Left lung (tissue), 4 donors: ENCODE measurements at regions not wholly inside any gene's neighbourhood (a gene's known extent, or its start where the extent isn't known, plus 50 kb on each side); places are given as distances from the start of the nearest gene placed in this dataset.

Source experiments
- ATAC-seq: fragments of 200-7000 bp; cut with Tn5 transposase; one replicate; pipeline ENCODE4 v1.9.1; 2020; ENCODE audit warnings: moderate library complexity
- DNase-seq, 4 donors: peaks; one replicate each; pipeline ENCODE4 v3.0.0-alpha.2; 2013 to 2020
- H3K27ac ChIP-seq, 2 donors: fragments of 200-600 bp; sonication (generic) in 1 of 2; one replicate each; pipeline versions ENCODE4 v1.5.0 to v1.8.0; 2020 to 2021
- H3K27me3 ChIP-seq, 2 donors: fragments of 200-600 bp; sonication (generic) in 1 of 2; one replicate each; pipeline versions ENCODE4 v1.5.0 to v1.8.0; 2020 to 2021
- H3K36me3 ChIP-seq, 2 donors: fragments of 200-600 bp; sonication (generic) in 1 of 2; one replicate each; pipeline versions ENCODE4 v1.5.0 to v1.8.0; 2020 to 2021
- H3K4me1 ChIP-seq, 2 donors: fragments of 200-600 bp; one replicate each; pipeline ENCODE4 v1.8.0; 2021
- H3K4me3 ChIP-seq, 2 donors: fragments of 200-600 bp; sonication (generic) in 1 of 2; one replicate each; pipeline versions ENCODE4 v1.5.0 to v1.8.0; 2020 to 2021; ENCODE audit warnings: mild to moderate bottlenecking in 1 of 2
- H3K9me3 ChIP-seq, 2 donors: fragments of 200-600 bp; sonication (generic) in 1 of 2; one replicate each; pipeline versions ENCODE4 v1.5.0 to v1.8.0; 2020 to 2021
- intact Hi-C, 2 donors: fragments of 100-400 bp; cut with DNase I; formaldehyde crosslinking; loops; one replicate each; pipeline versions ENCODE4 v1.11.2 to v1.14.2; 2022
- TF ChIP-seq, protein P1 (sequence below), 2 donors: fragments of 200-600 bp; sonication (generic) in 1 of 2; IDR thresholded peaks; one replicate each; pipeline versions ENCODE4 v1.5.0 to v1.8.0; 2021; ENCODE audit warnings: antibody characterized with exemption in 2 of 2
- donor health status: DM: no; HTN: yes; CAD: no.
- donor health status: DM: no; HTN: no; CAD: no.

GRCh38 chr5:167603135-167603534 is 688.3 kb upstream of the WWC1 start:
- TF ChIP-seq, protein P1, sequence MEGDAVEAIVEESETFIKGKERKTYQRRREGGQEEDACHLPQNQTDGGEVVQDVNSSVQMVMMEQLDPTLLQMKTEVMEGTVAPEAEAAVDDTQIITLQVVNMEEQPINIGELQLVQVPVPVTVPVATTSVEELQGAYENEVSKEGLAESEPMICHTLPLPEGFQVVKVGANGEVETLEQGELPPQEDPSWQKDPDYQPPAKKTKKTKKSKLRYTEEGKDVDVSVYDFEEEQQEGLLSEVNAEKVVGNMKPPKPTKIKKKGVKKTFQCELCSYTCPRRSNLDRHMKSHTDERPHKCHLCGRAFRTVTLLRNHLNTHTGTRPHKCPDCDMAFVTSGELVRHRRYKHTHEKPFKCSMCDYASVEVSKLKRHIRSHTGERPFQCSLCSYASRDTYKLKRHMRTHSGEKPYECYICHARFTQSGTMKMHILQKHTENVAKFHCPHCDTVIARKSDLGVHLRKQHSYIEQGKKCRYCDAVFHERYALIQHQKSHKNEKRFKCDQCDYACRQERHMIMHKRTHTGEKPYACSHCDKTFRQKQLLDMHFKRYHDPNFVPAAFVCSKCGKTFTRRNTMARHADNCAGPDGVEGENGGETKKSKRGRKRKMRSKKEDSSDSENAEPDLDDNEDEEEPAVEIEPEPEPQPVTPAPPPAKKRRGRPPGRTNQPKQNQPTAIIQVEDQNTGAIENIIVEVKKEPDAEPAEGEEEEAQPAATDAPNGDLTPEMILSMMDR (IDR thresholded peaks at IDR 0.05): no peak
- Histone ChIP-seq H3K27ac (no peak overlapping the region), H3K4me3 (no peak overlapping the region), H3K27me3 (no peaks in the 10 kb centered on the region), H3K4me1 (no peaks in the 10 kb centered on the region), H3K9me3 (no peaks in the 10 kb centered on the region), H3K36me3 (no peaks in the 10 kb centered on the region)
- DNase-seq: no peak
- intact Hi-C loops: no loop called here
- ATAC-seq: no peak

DNA sequence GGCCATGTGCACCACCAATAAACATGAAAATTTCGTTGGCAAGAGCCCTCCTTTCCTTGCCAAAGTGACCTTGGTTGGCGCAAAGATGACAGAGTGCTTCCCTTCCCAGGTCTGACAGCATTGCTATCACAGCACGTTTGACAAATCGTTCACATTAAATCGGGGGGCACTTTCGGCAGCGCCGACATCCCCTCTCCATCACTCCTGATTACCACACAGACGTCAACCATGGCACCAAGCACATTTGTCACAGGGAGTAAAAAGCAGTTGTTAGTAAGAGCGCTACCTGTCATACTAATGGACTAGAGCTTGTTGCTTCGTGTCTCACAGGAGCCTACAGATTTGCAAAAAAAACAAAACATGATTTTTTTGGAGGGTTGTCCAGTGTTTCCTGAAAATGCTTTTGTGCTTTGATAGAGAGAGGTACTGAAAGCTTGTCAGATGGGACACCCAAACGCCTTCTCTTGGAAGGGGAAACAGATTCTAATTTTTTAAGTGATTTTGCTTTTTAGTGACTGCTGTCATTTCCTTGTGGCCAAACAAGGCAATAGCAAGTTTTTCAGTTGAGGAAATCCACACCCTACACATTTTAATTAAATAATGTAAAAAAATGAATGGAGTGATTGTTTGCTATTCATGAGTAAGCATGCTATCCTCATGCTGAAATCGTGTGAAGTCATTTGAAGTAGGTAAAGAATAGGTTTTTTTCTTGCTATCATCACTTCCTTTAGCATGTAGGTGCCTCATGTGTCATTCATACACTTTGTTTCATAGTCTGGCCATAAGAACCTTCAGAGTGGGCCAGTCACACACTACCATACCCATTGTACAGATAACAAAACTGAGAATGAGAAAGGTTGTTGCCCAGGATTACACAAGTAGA is 682.8 kb upstream of the WWC1 start:
- intact Hi-C loops: no loop called here
- Histone ChIP-seq H3K4me3 (no peak overlapping the region), H3K9me3 (no peaks in the 10 kb centered on the region), H3K4me1 (no peaks in the 10 kb centered on the region), H3K27ac (no peak overlapping the region), H3K27me3 (no peaks in the 10 kb centered on the region), H3K36me3 (no peaks in the 10 kb centered on the region)
- DNase-seq: no peak
- ATAC-seq: no peak
- TF ChIP-seq, protein P1 (IDR thresholded peaks at IDR 0.05): no peak

DNA sequence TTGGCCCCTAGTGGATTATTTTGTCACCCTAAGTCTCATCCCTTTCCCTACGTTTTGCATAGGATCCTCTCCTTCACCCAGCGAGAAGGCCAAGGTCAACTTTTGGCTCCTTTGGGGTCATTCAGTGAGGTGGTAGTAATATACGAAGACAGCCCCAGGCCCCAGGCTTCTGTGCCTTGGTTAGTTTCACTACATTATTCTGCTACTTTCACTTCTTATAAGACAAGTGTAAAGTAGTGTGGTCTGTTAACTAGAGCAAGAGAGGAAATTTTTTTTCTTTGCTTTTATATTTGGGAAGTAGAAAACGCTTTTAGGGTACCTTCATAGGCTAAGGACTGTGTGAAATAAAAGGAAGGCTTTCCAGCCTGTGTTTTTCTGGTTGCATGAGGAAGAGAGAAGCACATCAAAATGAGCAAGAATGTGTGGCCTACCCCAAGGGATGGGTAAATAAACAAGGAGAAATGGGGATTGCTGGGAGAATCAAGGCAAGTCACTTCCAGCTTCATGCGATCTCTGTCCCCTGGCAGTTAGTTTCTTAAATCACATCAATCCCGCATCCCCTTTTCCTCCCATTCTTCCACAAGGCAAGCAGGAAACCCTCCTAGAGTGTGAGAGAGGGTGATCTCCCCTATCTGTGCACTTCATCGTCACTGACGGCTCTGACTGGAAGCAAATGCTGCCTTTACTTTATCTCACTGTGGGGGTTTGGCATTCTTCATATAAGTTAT is 677.0 kb upstream of the WWC1 start:
- Histone ChIP-seq H3K4me3 (no peak overlapping the region), H3K9me3 (no peaks in the 10 kb centered on the region), H3K36me3 (no peaks in the 10 kb centered on the region), H3K27ac (no peak overlapping the region), H3K27me3 (no peaks in the 10 kb centered on the region), H3K4me1 (no peaks in the 10 kb centered on the region)
- TF ChIP-seq, protein P1 (IDR thresholded peaks at IDR 0.05): no peak
- ATAC-seq (no peak), DNase-seq (peak in 1 of 4 donors; percentile 32)
- intact Hi-C loops: no loop called here

- intact Hi-C loops: no loop called here
- no peaks in the 10 kb centered on the region for H3K4me1 ChIP-seq
- H3K27ac ChIP-seq: no peak overlapping the region
- TF ChIP-seq, protein P1 (IDR thresholded peaks at IDR 0.05): no peak
- no peaks in the 10 kb centered on the region for H3K27me3 ChIP-seq
- H3K4me3 ChIP-seq: no peak overlapping the region
- H3K9me3 ChIP-seq: no peaks in the 10 kb centered on the region
- ATAC-seq: no peak
- DNase-seq: peak in 1 of 4 donors; percentile 29
- H3K36me3 ChIP-seq: no peaks in the 10 kb centered on the region
Measured at GRCh38 chr5:167616043-167616890, 675.2 kb upstream of the WWC1 start.
